Activated CD4-positive, alpha-beta T cell treated with anti-CD3 and anti-CD28 coated beads, Interleukin-2, amount 50 U/mL, for 24 hours (primary cell): ENCODE measurements at regions not wholly inside any gene's neighbourhood (a gene's known extent, or its start where the extent isn't known, plus 50 kb on each side); places are given as distances from the start of the nearest gene placed in this dataset.
A peak's percentile ranks its signal among the peaks of the same experiment; 100 is the strongest.
"Not testable (repeated sequence)": the region's sequence is repeated elsewhere in the genome, so short reads cannot be mapped to it uniquely, and the experiment has no call there.

Experiments
- DNase-seq, 2 donors: peaks; one replicate each; pipeline ENCODE4 v3.0.0-alpha.2; 2020; ENCODE audit warnings: low read depth in 1 of 2, low spot score in 1 of 2

DNA sequence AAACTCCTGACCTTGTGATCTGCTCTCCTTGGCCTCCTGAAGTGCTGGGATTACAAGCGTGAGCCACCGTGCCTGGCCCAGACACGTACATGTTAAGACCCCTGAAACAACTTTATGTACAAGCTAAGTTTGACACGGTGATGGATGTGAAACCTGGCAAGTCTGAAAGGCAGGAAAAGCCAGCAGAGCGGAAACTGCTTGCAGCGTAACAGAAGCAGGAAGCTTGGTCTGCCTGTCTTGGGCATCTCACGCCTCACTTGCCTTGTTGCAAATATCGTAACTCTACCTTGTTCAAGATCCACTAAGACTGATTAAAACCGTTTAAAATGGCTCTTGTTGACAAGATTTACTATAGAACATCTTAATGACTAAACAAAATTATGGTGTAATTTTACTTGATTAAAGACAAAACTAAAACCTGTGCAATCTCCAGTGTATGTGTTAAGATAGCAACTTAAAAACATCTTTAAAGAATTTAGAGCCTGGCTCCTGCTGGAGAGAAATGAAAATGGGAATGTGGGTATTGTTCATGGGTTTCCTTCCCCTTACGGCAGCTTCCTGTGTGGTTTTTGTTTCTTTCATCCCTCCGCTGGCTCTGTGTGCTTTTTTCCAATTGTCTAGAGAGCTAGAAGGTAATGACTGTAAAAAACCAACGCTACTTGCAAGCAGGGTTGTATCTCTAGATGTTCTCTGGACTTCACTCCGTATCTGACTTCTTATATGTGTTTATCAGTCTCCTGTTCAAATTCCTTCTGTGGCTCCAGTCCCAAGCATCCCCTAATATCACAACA, 477.6 kb downstream of the XYLT1 start:
- peak in 1 of 2 donors; percentile 4 for DNase-seq

DNA sequence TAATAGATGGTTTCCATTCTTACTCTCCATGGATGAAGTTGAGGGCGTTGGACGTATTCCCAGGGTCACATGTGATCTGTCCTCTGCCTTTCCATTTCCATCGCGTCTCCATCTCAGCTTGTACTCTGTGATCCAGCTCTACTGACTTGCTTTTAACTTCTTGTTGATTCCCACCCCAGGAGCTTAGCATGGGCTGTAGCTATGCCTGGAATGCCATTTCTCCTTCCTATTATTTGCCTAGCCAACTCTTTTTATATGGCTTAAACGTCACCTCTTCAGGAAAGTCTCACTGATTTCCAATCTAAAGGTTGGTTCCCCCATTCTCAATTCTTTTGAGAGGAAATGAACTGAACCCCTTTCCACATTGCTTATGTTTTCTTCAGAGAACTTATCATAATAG, 475.9 kb downstream of the XYLT1 start:
- DNase-seq, result no peak

- no peak for DNase-seq
Observed at GRCh38 chr16:16996827-16997226, 473.9 kb downstream of the XYLT1 start.

GRCh38 chr16:16997349-16997748, 473.4 kb downstream of the XYLT1 start:
- no peak for DNase-seq

DNA sequence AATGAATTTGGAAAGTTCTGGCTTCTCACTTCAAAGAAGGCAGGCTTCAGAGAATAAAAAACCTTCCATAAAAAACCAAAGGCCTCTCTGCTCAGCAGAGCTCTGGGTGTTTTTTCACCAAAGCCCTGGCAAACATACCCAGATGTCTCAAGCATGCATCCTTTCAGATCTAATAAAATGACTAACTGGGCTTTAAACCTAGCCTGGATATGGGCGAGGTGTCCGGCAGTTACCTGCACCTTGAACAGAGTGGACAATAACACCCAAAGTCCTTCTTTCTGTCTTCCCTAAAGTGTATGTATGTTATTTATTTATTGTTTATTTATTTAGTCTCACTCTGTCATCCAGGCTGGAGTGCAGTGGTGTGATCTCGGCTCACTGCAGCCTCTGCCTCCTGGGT, 469.3 kb downstream of the XYLT1 start:
- no peak for DNase-seq

GRCh38 chr16:17002565-17002964, 468.2 kb downstream of the XYLT1 start:
- DNase-seq, result no peak

GRCh38 chr16:17005963-17006362, 464.8 kb downstream of the XYLT1 start:
- not testable (repeated sequence) for DNase-seq

DNA sequence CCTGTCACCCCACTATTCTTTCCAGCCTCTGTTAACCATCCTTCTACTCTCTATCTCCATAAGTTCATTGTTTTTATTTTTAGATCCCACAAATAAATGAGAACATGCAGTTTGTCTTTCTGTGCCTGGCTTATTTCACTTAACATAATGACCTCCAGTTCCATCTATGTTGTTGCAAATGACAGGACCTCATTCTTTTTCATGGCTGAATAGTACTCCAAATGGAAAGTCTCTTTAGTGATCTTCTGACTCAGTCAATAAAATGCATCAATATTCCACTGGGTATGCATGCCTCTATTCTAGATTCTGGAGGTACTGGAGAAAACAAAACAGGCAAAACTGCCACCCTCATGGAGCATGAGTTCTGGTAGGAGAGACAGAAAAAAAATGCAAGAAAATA, 459.0 kb downstream of the XYLT1 start:
- no peak for DNase-seq

- DNase-seq, result no peak
Observed at GRCh38 chr16:17013038-17013437, 457.7 kb downstream of the XYLT1 start.

DNA sequence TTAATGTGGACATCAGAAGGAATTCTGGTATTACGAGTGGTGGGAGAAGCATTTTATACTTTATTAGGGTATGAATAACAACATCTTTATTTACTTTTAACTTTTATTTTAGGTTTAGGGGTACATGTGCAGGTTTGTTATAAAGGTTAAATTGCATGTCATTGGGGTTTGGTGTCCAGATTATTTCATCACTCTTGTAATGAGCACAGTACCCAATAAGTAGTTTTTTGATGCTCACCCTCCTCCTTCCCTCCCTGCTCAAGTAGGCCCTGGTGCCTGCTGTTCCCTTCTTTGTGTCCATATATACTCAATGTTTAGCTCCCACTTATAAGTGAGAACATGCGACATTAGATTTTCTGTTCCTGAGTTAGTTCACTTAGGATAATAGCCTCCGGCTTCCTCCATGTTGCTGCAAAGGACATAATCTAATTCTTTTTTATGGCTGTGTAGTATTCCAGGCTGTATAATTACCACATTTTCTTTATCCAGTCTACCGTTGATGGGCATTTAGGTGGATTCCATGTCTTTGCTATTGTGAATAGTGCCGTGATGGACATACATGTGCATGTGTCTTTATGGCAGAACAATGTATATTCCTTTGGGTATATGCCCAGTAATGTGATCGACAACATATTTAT, 456.2 kb downstream of the XYLT1 start:
- no peak for DNase-seq

- DNase-seq, result no peak
Observed at GRCh38 chr16:17015702-17016101, 455.1 kb downstream of the XYLT1 start.

GRCh38 chr16:17017442-17017841, 453.3 kb downstream of the XYLT1 start:
- DNase-seq, result no peak

DNA sequence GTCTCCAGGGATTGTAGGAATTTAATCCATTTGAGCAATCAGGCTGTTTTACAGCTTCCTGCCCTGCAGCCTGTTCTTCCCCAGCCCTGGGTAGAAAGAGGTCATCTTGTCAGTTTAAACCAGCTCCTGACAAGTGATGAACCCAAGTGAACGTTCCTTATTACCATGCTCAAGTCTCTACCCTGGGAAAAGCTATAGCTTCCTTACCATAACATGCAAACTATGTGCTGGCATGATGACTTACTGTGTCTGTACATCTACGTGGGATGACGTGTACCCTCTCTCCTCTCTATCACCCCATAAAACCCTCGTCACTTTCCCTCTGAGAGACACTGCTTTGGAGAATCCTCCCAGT, 452.2 kb downstream of the XYLT1 start:
- DNase-seq, result no peak

- no peak for DNase-seq
Observed at GRCh38 chr16:17019366-17019765, 451.4 kb downstream of the XYLT1 start.

DNA sequence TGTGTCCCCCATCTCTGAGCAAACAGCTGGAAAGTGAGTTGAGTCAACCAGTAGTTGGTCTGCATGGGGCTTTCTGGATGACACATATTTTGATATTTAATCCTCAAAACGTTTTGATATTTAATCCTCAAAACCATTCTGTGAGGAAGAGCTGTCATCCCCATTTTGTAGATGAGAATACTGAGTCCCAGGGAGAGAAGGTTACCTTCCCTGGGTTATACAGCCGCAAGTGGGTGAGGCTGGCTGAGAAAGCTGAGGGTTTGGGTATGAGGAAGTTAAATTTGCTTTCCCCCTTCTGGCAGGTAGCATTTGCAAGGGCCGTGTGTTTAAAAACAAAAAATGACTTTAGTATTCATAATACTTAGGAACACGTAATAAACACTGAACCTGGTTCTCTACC, 447.2 kb downstream of the XYLT1 start:
- DNase-seq, result no peak

DNA sequence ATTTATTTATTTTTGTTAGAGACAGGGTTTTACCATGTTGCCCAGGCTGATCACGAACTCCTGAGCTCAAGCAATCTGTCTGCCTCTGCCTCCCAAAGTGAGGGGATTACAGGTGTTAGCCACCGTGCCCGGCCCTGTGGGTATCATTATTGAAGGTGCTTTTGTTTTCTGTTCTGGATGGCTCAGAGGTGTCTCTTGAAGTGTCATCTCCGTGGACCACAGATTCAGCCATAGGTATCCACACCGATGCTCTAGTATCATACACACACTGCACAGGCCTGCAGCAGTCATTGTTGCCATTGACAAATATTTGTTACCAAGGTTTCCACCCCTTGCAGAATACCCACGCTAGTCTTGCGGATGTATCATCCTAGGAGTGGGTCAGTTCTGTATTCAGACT, 446.2 kb downstream of the XYLT1 start:
- DNase-seq, result no peak

DNA sequence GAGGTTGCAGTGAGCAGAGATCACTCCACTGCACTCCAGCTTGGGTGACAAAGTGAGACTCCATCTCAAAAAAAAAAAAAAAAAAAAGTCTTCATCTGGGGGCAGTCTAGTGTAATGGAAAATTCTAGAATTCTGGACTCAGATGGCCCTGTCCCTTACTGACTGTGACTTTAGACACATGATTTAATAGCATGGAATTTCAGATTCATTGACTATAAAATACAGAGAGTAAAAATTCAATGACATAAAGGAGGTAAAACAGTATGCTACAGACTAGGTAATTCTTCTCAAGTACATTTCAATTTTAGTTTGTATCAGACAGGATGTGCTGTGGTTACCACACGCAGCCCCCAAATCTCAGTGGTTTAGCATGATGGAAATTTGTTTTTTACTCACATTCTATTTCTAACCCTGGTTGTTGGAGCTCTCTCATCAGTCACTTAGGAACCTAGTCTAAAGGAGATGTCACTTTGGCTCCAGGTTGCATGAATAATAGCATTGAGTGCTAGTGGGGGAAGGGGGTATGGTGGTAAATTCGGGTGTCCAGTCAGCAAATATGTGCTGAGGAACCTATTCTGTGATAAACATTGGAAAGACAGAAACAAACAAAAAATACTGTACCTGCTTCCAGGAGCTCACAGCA, 444.0 kb downstream of the XYLT1 start:
- peak in 1 of 2 donors; percentile 27 for DNase-seq

DNA sequence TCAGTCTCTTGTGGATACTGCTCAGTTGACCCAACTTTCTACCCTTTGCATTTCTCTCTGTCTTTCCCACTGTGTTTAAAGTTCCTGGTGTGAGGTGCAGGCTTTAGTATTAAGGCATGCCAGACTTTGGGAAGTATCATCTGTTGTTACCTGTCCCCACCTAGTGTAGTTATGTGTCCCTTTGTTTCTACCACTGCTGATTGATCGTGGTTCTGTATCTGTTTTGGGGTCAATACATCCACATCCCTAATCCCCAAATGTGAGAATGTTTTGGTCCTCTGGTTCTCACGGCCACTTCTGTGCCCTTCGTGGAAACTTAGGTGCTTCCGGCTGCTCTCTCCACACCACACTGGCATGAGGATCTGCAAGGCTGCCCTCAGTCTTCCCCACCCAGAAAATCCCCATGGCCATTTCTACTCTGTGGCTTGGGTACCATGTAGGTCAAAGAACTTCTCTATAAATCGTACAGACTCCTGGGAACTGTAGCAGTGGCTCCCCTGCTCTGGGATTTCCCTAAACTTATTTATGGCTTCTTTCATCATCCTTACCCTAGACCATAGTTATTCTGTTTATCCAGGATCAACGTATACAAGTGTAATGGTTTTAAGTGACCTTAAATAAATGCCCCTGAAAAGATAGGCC, 443.2 kb downstream of the XYLT1 start:
- DNase-seq, result no peak

GRCh38 chr16:17029602-17030350, 441.0 kb downstream of the XYLT1 start:
- no peak for DNase-seq

- no peak for DNase-seq
Observed at GRCh38 chr16:17031484-17032268, 439.1 kb downstream of the XYLT1 start.
